HG03064 (cell line): ENCODE measurements at regions not wholly inside any gene's neighbourhood (a gene's known extent, or its start where the extent isn't known, plus 50 kb on each side); places are given as distances from the start of the nearest gene placed in this dataset.

Experiments
- ATAC-seq: cut with Tn5 transposase; IDR thresholded peaks from one replicate; pipeline ENCODE4 v1.9.1; 2021; ENCODE audit warnings: low read depth; ENCODE audit not compliant: unreplicated experiment

GRCh38 chr5:58043032-58043945 is 416.6 kb downstream of the PLK2 start:
- no peak for ATAC-seq

- ATAC-seq: no peak
These were observed 418.0 kb downstream of the PLK2 start for GRCh38 chr5:58041884-58042283.

DNA sequence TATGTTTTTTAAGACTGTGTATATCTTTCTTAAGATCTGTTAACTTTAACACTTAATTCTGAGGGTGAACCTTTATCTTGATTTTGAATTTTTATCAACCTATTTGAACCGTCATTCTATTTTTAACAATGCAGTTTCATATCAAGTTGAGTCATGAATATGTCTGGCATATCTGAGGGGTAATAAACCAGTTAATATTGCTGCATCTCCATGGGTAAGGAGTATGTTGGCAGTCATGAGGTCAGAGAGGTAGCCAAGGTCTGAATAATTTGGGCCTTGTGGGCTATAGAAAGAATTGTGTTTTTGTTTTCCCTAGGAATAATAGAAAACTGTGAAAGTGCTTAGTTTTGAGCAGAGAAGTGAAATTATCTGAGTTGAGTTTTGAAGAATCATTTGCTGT is 419.0 kb downstream of the PLK2 start:
- no peak for ATAC-seq

DNA sequence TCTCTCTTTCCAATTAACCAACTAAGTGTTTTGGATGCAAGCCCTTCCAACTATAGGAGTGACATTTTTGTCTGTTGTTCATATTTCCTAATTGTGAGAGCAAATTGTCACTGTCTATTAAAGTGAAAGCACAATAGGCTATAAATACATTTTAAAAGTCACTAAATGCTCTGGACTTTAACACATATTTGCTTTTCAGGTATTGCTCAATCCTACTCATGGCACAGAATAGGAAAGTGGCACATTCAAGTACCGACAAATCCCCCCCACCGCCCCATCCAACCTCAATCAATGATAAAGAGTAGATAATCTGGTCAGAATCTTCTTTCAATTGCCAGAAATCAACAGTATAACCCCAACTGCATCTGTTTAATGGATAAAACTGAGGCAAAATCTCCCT is 419.8 kb downstream of the PLK2 start:
- ATAC-seq: no peak

- no peak for ATAC-seq
These were observed 422.0 kb downstream of the PLK2 start for GRCh38 chr5:58037899-58038298.

DNA sequence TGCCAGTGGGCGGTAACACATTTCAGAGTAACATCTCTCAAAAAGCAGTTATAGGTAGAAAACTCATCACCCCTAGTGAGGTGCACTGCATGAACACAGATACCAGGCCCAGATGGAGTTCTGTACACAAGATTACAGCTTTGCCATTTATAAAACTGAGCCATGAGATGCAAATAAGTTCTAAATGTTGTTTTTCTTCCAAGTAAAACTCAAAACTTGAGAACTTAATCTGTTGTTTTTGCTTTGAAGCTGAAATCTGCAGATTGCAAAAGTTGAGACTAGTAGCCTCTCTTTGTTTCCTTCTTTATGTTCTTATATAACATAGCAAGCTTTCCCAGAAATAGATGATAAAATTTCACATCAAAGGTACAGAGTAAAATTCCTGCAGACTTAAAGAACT is 434.1 kb downstream of the PLK2 start:
- no peak for ATAC-seq

DNA sequence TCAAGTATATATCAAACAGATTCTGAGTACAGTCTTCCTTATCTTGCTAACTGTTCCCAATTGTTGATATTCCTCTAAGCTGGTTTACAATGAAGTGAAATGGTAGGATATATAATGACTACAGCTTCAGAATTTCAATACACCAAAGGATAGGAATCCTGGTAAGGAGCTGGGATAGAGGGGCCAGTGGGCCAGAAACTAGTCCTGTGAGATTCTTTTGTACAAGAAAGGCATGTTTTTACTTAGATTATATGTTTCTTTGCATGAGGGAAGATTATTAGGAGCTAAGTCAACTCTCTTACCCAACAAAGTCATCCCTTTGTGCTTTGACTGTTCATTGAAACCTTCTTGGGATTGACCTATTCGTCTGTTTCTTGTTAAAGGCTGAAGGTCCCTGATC is 435.7 kb downstream of the PLK2 start:
- ATAC-seq: no peak

GRCh38 chr5:58022055-58022454 is 437.8 kb downstream of the PLK2 start:
- no peak for ATAC-seq

DNA sequence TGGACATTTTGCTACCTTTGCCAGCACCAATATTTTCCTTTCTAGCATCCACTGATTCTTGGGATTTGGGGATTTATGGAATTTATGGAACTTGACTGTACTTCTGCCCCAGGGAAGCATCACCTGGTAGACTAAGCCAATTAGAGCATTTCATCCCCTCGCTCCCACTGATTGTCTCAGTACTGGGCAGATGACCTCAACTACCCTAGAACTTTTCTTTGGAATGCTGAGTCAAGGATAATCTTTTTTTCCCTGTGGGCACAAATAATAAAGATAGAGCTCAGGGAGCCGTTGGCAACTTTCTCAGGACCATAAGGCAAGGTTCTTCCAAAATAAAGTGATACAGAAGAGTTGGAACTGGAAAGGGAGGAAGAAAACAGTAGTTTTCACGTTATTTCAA is 438.4 kb downstream of the PLK2 start:
- no peak for ATAC-seq

DNA sequence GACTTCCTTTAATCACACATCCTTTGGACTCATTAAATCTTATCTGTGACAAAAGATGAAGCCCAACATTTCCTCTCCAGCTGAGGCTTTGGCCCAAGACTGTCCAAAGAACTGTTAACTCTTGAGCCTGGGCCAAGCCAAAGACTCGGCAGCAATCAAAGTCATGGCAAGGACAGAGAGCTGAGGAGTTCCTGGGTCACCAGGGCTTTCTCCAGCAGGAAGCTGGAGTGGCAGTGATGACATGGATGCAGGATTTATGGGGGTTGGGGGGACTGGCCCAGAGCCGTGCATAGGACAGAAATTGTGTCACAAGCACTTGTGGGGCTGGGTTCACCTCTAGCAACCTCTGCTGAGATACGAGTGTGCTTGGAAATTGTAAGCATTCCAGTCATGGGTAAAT is 440.3 kb downstream of the PLK2 start:
- ATAC-seq: no peak

DNA sequence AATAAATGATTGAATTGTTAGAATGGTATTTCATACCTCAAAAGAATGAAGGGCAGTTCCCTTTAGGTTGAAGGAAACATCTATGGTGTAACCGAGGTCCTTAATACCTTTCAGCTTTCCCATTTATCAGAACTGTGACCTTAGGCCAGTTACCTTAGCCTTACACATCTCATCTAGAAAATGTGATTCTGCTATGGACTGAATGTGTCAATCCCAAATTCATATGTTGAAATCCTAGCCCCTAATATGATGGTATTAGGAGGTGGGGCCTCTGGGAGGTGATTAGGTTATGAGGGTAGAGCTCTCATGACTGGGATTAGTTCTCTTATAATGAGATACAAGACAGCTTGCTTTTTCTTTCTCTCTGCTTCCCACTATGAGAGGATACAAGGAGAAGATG is 441.9 kb downstream of the PLK2 start:
- no peak for ATAC-seq

- ATAC-seq: no peak
These were observed 443.0 kb downstream of the PLK2 start for GRCh38 chr5:58016877-58017276.

DNA sequence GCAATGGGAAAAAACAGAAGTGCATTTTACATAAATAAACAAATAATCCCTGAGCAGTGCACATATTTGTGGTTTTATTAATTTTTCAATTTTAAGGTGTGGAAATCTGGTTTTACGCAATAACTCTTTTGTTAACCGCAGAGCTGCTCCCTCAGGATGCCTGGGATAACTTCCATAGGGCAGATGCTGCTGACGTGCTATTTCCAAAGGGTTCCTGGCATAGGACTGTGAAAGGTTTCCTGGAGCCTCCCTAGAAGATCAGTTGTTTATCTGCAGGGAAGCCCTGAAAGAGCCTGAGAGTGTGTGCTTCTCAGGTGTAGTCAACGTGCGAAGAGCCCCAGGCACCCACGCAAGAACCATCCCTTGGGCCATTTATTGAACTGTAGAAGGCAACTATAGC is 443.5 kb downstream of the PLK2 start:
- ATAC-seq: no peak

GRCh38 chr5:58015175-58015574 is 444.7 kb downstream of the PLK2 start:
- no peak for ATAC-seq

DNA sequence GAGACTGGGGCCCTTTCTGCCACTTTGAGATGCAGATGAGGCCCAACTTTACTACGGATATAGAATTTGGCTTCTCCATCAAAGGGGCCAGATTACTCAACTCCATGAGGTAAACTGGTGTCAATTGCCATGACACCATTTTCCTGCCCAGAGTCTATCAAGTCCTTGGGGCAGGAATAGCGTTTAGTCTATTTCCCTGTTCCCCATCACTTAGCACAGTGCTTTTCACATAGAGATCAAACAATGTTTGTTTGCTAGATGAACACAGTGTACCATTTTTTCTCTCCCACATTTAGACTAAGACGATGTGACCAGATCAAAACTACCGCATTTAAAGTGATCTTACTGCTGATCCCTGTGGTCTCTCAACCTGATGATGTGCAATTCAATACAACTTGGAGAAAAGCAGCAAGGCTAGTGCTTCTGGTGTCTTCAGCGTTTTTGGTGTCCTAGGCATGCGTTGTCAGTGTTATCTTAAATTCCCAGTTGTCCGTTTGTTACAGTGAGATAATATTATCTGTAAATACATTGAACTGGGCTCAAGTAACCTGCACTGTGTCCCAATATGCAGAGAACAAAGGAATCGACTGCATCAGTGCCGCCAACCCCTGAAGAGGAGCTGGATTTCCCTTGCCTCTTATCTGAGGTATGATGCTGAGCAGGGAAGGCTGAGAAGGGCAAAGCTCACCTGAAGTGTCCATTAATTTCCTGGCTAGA is 446.2 kb downstream of the PLK2 start:
- ATAC-seq: no peak

- ATAC-seq: no peak
These were observed 447.0 kb downstream of the PLK2 start for GRCh38 chr5:58012801-58013315.

GRCh38 chr5:58012102-58012501 is 447.8 kb downstream of the PLK2 start:
- ATAC-seq: no peak

DNA sequence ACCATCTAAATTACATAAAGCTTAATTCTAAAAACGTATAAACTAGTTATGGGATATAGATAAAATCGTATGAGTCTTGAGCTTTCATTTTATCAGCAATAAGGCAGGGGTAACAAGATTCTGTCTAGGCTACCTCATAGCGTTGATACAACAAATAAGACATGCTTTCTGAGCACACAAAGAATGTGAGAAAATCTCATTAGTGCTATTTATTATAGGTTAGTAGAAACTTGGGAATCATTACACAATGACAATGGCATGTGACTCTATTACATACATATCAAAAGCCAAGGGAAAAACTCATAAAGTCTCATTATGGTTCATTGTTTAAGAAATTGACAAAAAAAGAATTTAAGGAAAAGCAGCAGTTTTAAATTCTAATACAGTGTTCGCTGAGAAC is 448.6 kb downstream of the PLK2 start:
- ATAC-seq: no peak

- ATAC-seq: no peak
These were observed 450.1 kb downstream of the PLK2 start for GRCh38 chr5:58009754-58010153.

DNA sequence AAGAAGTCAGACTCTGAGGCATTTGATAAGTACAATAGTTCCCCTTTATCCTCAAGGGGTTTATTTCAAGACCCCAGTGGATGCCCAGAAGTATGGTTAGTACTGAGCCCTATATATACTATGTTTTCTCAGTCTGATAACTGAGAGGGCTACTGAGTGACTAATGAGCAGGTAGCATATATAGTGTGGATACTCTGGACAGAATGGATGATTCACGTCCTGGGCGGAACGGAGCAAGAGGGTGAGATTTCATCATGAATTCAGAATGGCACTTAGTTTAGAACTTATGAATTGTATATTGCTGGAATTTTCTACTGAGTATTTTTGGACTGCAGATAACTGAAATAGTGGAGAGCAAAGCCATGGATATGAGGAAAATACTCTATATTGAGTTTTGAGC is 457.6 kb downstream of the PLK2 start:
- ATAC-seq: no peak

DNA sequence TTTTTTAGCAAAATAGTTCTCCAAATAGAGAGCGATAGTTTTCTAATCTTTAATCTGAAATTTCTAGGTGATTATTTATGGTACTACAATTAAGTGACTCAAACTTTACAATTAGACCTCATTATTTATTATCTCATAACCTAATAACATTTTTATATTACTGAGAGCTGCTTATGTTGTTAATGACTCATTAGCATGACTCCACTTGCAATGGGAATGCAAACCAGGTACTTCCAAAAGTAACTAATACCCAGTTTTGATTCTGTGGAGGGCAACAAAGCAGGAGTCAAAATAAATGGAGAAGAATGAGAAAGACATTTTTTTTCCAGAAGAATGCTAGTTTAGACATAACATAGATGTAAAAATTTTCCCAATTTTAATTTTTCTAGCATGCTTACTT is 466.0 kb downstream of the PLK2 start:
- ATAC-seq: no peak

DNA sequence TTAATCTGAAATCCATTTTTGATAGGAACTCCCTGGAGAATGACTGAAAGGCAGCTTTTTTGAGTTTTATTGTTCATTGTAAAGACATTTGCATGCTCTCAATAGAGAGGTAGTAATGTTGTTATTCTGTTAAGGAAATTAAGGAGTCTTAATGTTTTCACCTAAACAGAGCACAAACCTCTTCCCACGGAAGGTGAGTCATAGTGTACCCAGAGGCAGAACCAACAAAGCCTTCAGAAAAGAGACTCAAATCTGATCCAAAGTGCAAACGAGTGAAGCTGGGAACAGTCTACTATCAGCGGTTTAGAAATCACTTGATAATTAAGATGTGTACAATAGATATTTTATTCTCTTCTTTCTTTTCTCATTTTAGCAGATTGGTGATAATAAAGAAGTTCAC is 470.5 kb downstream of the PLK2 start:
- no peak for ATAC-seq
